ENCODE measurements at regions not wholly inside any gene's neighbourhood (a gene's known extent, or its start where the extent isn't known, plus 50 kb on each side); places are given as distances from the start of the nearest gene placed in this dataset.

DNA sequence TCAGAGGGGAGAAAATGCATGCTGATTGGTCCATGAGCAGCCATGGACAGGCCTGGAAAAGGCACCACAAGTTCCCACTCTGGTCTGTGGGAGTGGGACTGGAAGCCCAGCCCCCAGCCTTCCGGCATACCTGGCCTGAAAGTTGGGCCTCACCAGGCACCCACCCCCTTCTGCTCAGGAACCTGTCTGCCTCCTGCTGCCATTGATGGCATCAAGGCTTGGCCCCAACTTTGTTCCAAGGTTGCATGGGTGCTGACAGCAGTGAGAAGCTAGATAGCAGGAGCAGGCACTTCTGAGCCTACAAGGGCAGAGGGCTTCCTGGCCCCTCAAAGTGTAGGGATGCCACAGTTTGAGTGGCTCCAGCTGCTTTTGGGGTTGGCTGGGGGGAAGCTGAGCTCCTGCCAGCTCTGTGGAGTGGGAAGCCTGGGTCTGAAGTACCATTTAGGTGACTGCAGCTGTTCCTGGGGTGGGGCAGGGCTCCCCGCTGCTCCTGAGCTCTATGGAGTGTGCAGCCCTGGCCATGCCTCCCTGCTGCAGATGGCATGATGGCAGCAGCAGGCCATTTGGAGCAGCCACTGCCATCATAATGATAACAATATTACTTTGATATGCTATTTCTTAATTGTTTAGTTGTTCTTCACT is 1054.1 kb upstream of the GBE1 start:
- no peaks in the 10 kb centered on the region for H3K27me3 ChIP-seq (ENCODE audit: control insufficient read depth in 2 of 2, insufficient read depth in 1 of 2, low read length in 1 of 2)
- no peaks in the 10 kb centered on the region for H3K4me1 ChIP-seq (ENCODE audit: control insufficient read depth in 2 of 2, insufficient read depth in 2 of 2, low read length in 2 of 2)
- DNase-seq (ENCODE audit: low read depth in 6 of 9, low spot score in 9 of 9) = no peak
- no peak overlapping the region for H3K4me3 ChIP-seq (ENCODE audit: low read length in 2 of 2)
- H3K27ac ChIP-seq (ENCODE audit: low read depth in 1 of 2, low read length in 1 of 2) = no peak overlapping the region
- peaks cover 0 to 14% of the 10 kb centered on the region in 2 donors for H3K9me3 ChIP-seq (ENCODE audit: control insufficient read depth in 2 of 2, insufficient read depth in 1 of 2, low read length in 1 of 2)
- WGBS = 92% methylated on average over 2 of the region's 2 CpGs
- H3K36me3 ChIP-seq (ENCODE audit: control insufficient read depth in 2 of 2, insufficient read depth in 2 of 2, low read length in 1 of 2) = no peaks in the 10 kb centered on the region

DNA sequence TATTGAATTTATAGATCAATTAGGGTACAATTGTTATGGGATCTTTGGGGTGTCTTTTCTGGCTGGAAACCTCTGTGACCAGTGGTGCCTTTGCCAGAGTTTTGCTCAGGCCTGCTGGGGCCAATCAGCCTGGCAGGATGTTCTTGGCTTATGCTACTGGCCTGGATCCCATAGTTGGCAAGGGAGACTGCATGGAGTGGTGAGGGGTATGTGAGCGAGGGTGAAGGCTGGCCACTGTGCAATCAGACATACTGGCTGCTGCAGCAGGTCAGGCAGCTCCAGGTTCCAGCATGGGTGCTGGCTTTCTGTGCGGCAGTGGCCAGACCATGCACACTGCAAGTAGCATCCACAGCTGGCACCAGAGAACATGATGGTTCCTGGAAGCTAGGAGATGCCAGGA is 1053.2 kb upstream of the GBE1 start:
- H3K9me3 ChIP-seq (ENCODE audit: control insufficient read depth in 2 of 2, insufficient read depth in 1 of 2, low read length in 1 of 2) = peaks cover 0 to 14% of the 10 kb centered on the region in 2 donors
- no peak overlapping the region for H3K27ac ChIP-seq (ENCODE audit: low read depth in 1 of 2, low read length in 1 of 2)
- H3K27me3 ChIP-seq (ENCODE audit: control insufficient read depth in 2 of 2, insufficient read depth in 1 of 2, low read length in 1 of 2) = no peaks in the 10 kb centered on the region
- no peaks in the 10 kb centered on the region for H3K4me1 ChIP-seq (ENCODE audit: control insufficient read depth in 2 of 2, insufficient read depth in 2 of 2, low read length in 2 of 2)
- no peaks in the 10 kb centered on the region for H3K36me3 ChIP-seq (ENCODE audit: control insufficient read depth in 2 of 2, insufficient read depth in 2 of 2, low read length in 1 of 2)
- no peak overlapping the region for H3K4me3 ChIP-seq (ENCODE audit: low read length in 2 of 2)
- WGBS = 95% methylated on average over 2 of the region's 2 CpGs
- DNase-seq (ENCODE audit: low read depth in 6 of 9, low spot score in 9 of 9) = no peak

DNA sequence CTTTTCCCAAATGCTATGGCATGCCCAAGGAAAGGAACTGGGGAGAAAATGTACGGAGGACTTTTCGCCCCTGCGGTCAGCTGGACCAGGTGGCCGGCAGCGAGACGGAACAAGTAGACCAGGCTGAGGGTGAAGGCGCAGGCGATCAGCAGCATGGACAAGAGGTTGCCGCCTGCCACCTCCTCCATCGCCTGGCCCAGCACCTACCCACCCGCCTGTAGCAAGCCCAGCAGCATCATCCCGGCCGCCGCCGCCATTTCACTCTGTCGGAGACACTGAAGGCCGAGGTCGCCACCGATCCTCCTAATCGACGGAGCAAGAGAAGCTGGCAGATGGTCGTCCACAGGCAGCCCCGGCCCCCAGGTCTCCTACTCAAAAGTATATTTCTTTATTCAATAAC is 1046.3 kb upstream of the GBE1 start:
- H3K36me3 ChIP-seq (ENCODE audit: control insufficient read depth in 2 of 2, insufficient read depth in 2 of 2, low read length in 1 of 2) = no peaks in the 10 kb centered on the region
- no peak overlapping the region for H3K4me3 ChIP-seq (ENCODE audit: low read length in 2 of 2)
- no peaks in the 10 kb centered on the region for H3K27me3 ChIP-seq (ENCODE audit: control insufficient read depth in 2 of 2, insufficient read depth in 1 of 2, low read length in 1 of 2)
- H3K27ac ChIP-seq (ENCODE audit: low read depth in 1 of 2, low read length in 1 of 2) = no peak overlapping the region
- H3K4me1 ChIP-seq (ENCODE audit: control insufficient read depth in 2 of 2, insufficient read depth in 2 of 2, low read length in 2 of 2) = no peaks in the 10 kb centered on the region
- peaks cover 0 to 3% of the 10 kb centered on the region in 2 donors for H3K9me3 ChIP-seq (ENCODE audit: control insufficient read depth in 2 of 2, insufficient read depth in 1 of 2, low read length in 1 of 2)
- DNase-seq (ENCODE audit: low read depth in 6 of 9, low spot score in 9 of 9) = no peak
- WGBS = 98% methylated on average over 23 of the region's 23 CpGs

- Histone ChIP-seq H3K36me3 (ENCODE audit: control insufficient read depth in 2 of 2, insufficient read depth in 2 of 2, low read length in 1 of 2) (no peaks in the 10 kb centered on the region), H3K27me3 (ENCODE audit: control insufficient read depth in 2 of 2, insufficient read depth in 1 of 2, low read length in 1 of 2) (no peaks in the 10 kb centered on the region), H3K27ac (ENCODE audit: low read depth in 1 of 2, low read length in 1 of 2) (no peak overlapping the region), H3K4me3 (ENCODE audit: low read length in 2 of 2) (no peak overlapping the region), H3K9me3 (ENCODE audit: control insufficient read depth in 2 of 2, insufficient read depth in 1 of 2, low read length in 1 of 2) (no peaks in the 10 kb centered on the region), H3K4me1 (ENCODE audit: control insufficient read depth in 2 of 2, insufficient read depth in 2 of 2, low read length in 2 of 2) (no peaks in the 10 kb centered on the region)
- DNase-seq (ENCODE audit: low read depth in 6 of 9, low spot score in 9 of 9) = no peak
- WGBS = 80% methylated on average over 2 of the region's 2 CpGs
Measured at GRCh38 chr3:82802501-82802900, 1041.1 kb upstream of the GBE1 start.

GRCh38 chr3:82800248-82800647 is 1038.8 kb upstream of the GBE1 start:
- no peak overlapping the region for H3K4me3 ChIP-seq (ENCODE audit: low read length in 2 of 2)
- H3K27me3 ChIP-seq (ENCODE audit: control insufficient read depth in 2 of 2, insufficient read depth in 1 of 2, low read length in 1 of 2) = no peaks in the 10 kb centered on the region
- no peaks in the 10 kb centered on the region for H3K9me3 ChIP-seq (ENCODE audit: control insufficient read depth in 2 of 2, insufficient read depth in 1 of 2, low read length in 1 of 2)
- H3K27ac ChIP-seq (ENCODE audit: low read depth in 1 of 2, low read length in 1 of 2) = no peak overlapping the region
- no peak for DNase-seq (ENCODE audit: low read depth in 6 of 9, low spot score in 9 of 9)
- no peaks in the 10 kb centered on the region for H3K4me1 ChIP-seq (ENCODE audit: control insufficient read depth in 2 of 2, insufficient read depth in 2 of 2, low read length in 2 of 2)
- no peaks in the 10 kb centered on the region for H3K36me3 ChIP-seq (ENCODE audit: control insufficient read depth in 2 of 2, insufficient read depth in 2 of 2, low read length in 1 of 2)

- Histone ChIP-seq H3K27me3 (ENCODE audit: control insufficient read depth in 2 of 2, insufficient read depth in 1 of 2, low read length in 1 of 2) (no peaks in the 10 kb centered on the region), H3K27ac (ENCODE audit: low read depth in 1 of 2, low read length in 1 of 2) (no peak overlapping the region), H3K36me3 (ENCODE audit: control insufficient read depth in 2 of 2, insufficient read depth in 2 of 2, low read length in 1 of 2) (no peaks in the 10 kb centered on the region), H3K9me3 (ENCODE audit: control insufficient read depth in 2 of 2, insufficient read depth in 1 of 2, low read length in 1 of 2) (no peaks in the 10 kb centered on the region), H3K4me3 (ENCODE audit: low read length in 2 of 2) (no peak overlapping the region), H3K4me1 (ENCODE audit: control insufficient read depth in 2 of 2, insufficient read depth in 2 of 2, low read length in 2 of 2) (no peaks in the 10 kb centered on the region)
- DNase-seq (ENCODE audit: low read depth in 6 of 9, low spot score in 9 of 9) = no peak
- 94% methylated on average over 1 of the region's 1 CpG for WGBS
Measured at GRCh38 chr3:82796765-82797164, 1035.3 kb upstream of the GBE1 start.

GRCh38 chr3:82791241-82791640 is 1029.8 kb upstream of the GBE1 start:
- Histone ChIP-seq H3K27ac (ENCODE audit: low read depth in 1 of 2, low read length in 1 of 2) (no peak overlapping the region), H3K9me3 (ENCODE audit: control insufficient read depth in 2 of 2, insufficient read depth in 1 of 2, low read length in 1 of 2) (peaks cover 0 to 9% of the 10 kb centered on the region in 2 donors), H3K27me3 (ENCODE audit: control insufficient read depth in 2 of 2, insufficient read depth in 1 of 2, low read length in 1 of 2) (no peaks in the 10 kb centered on the region), H3K4me3 (ENCODE audit: low read length in 2 of 2) (no peak overlapping the region), H3K4me1 (ENCODE audit: control insufficient read depth in 2 of 2, insufficient read depth in 2 of 2, low read length in 2 of 2) (no peaks in the 10 kb centered on the region), H3K36me3 (ENCODE audit: control insufficient read depth in 2 of 2, insufficient read depth in 2 of 2, low read length in 1 of 2) (no peaks in the 10 kb centered on the region)
- no peak for DNase-seq (ENCODE audit: low read depth in 6 of 9, low spot score in 9 of 9)
- WGBS = 94% methylated on average over 11 of the region's 11 CpGs

DNA sequence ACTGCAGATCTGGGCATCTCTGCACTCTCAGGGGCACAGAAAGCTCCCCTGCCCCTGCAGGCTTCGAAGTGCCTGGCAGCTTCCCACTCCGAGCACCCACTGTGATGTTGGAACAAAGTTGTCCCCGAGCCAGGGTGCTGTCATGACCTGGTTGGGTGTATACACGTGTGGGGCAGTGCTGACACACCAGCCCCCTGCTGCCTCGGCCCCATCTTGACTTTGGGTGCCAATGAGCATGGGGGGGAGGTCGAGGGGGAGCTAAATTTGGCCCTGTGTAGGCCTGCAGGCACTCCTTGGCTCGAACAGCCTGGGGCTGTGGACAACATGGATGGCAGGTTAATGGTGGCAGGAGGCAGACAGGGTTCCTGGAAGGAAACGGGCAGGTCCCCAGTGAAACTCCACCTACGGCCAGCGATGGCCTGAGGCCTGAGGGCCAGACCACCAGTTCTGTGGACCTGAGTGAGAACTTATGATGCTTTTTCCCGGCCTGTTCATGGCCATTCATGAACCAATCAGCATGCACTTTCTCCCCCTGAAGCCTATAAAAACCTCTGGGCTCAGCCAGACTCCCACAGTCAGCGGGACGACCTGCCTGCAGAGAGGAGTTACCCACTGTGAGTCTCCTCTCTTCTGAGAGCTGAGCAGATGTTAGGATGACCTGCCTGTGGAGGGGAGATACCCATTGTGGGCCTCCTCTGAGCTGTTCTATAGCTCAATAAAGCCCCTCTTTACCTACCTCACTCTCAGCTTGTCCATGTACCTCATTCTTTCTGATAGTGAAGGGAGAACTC is 1029.1 kb upstream of the GBE1 start:
- Histone ChIP-seq H3K9me3 (ENCODE audit: control insufficient read depth in 2 of 2, insufficient read depth in 1 of 2, low read length in 1 of 2) (peaks cover 0 to 9% of the 10 kb centered on the region in 2 donors), H3K27me3 (ENCODE audit: control insufficient read depth in 2 of 2, insufficient read depth in 1 of 2, low read length in 1 of 2) (no peaks in the 10 kb centered on the region), H3K27ac (ENCODE audit: low read depth in 1 of 2, low read length in 1 of 2) (no peak overlapping the region), H3K4me1 (ENCODE audit: control insufficient read depth in 2 of 2, insufficient read depth in 2 of 2, low read length in 2 of 2) (no peaks in the 10 kb centered on the region), H3K36me3 (ENCODE audit: control insufficient read depth in 2 of 2, insufficient read depth in 2 of 2, low read length in 1 of 2) (no peaks in the 10 kb centered on the region), H3K4me3 (ENCODE audit: low read length in 2 of 2) (no peak overlapping the region)
- 87% methylated on average over 13 of the region's 13 CpGs for WGBS
- no peak for DNase-seq (ENCODE audit: low read depth in 6 of 9, low spot score in 9 of 9)

DNA sequence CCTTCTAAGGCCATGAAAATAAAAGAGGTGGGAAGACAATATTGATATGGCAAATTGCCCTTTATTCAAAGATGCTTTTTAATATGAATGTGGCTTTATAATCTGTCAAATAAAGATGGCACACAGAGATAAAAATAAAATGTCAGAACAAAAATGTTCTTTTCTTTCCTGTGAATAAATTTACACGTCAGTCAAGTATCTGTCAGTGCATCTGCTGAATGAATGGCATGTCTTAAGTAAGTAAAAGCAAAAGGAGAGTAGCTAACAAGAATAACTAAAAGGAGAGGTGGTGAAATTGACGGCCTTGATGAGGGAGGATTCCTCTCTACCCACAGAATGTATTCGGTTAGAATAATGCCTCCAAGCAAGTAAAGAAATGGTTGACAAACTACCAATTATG is 1021.7 kb upstream of the GBE1 start:
- no peak overlapping the region for H3K27ac ChIP-seq (ENCODE audit: low read depth in 1 of 2, low read length in 1 of 2)
- H3K27me3 ChIP-seq (ENCODE audit: control insufficient read depth in 2 of 2, insufficient read depth in 1 of 2, low read length in 1 of 2) = no peaks in the 10 kb centered on the region
- no peaks in the 10 kb centered on the region for H3K9me3 ChIP-seq (ENCODE audit: control insufficient read depth in 2 of 2, insufficient read depth in 1 of 2, low read length in 1 of 2)
- no peaks in the 10 kb centered on the region for H3K36me3 ChIP-seq (ENCODE audit: control insufficient read depth in 2 of 2, insufficient read depth in 2 of 2, low read length in 1 of 2)
- WGBS = 93% methylated on average over 3 of the region's 3 CpGs
- DNase-seq (ENCODE audit: low read depth in 6 of 9, low spot score in 9 of 9) = no peak
- H3K4me3 ChIP-seq (ENCODE audit: low read length in 2 of 2) = no peak overlapping the region
- no peaks in the 10 kb centered on the region for H3K4me1 ChIP-seq (ENCODE audit: control insufficient read depth in 2 of 2, insufficient read depth in 2 of 2, low read length in 2 of 2)

Measured in thymus (tissue), 11 donors.